MCF 10A (cell line): ENCODE measurements at regions not wholly inside any gene's neighbourhood (a gene's known extent, or its start where the extent isn't known, plus 50 kb on each side); places are given as distances from the start of the nearest gene placed in this dataset.

Source experiments
- BruUV-seq: library from RNA; stranded (reverse); fragments of 400-500 nt; replicated peaks from 2 replicates; lab custom pipeline; 2021; lab: Mats Ljungman, UMichigan
- CTCF ChIA-PET: fragments of 300-600 bp; sonication (Branson Sonifier 250); formaldehyde crosslinking; extraction: SDS; loops from one replicate; lab custom pipeline; 2021; ENCODE audit warnings: antibody characterized with exemption, inconsistent platforms; lab: Yijun Ruan, JAX
- POLR2A ChIA-PET: fragments of 300-600, 350-650 bp; sonication (Branson Sonifier 250); formaldehyde crosslinking; extraction: SDS; loops from one replicate; lab custom pipeline; 2020; ENCODE audit warnings: antibody characterized with exemption, inconsistent platforms; lab: Yijun Ruan, JAX
- DNase-seq: peaks from one replicate; pipeline ENCODE4 v3.0.0-alpha.2; 2018; ENCODE audit not compliant: unreplicated experiment
- H3K27ac Mint-ChIP-seq: one replicate; pipeline ENCODE4 v1.8.0; 2022; ENCODE audit warnings: mild to moderate bottlenecking, low read depth, mixed read lengths; ENCODE audit not compliant: unreplicated experiment
- H3K27me3 Mint-ChIP-seq: one replicate; pipeline ENCODE4 v1.8.0; 2022; ENCODE audit warnings: mixed read lengths; ENCODE audit not compliant: insufficient read depth, unreplicated experiment
- H3K36me3 Mint-ChIP-seq: one replicate; pipeline ENCODE4 v1.8.0; 2022; ENCODE audit warnings: mild to moderate bottlenecking, moderate library complexity, mixed read lengths; ENCODE audit not compliant: insufficient read depth, unreplicated experiment
- H3K4me1 Mint-ChIP-seq: one replicate; pipeline ENCODE4 v1.8.0; 2022; ENCODE audit warnings: mixed read lengths; ENCODE audit not compliant: insufficient read depth, unreplicated experiment
- H3K4me3 Mint-ChIP-seq: one replicate; pipeline ENCODE4 v1.8.0; 2022; ENCODE audit warnings: mild to moderate bottlenecking, moderate library complexity, mixed read lengths; ENCODE audit not compliant: unreplicated experiment
- H3K9me3 Mint-ChIP-seq: one replicate; pipeline ENCODE4 v1.8.0; 2022; ENCODE audit warnings: mixed read lengths; ENCODE audit not compliant: unreplicated experiment
- CTCF ChIP-seq: fragments of 200-600 bp; IDR thresholded peaks from one replicate; pipeline ENCODE4 v1.8.0; 2022; ENCODE audit warnings: antibody characterized with exemption, mild to moderate bottlenecking; ENCODE audit not compliant: unreplicated experiment
- intact Hi-C: fragments of 100-400 bp; cut with micrococcal nuclease; formaldehyde crosslinking; loops from 2 replicates; pipeline ENCODE4 v1.14.1; 2022

GRCh38 chr2:150375333-150375732 lies 112.1 kb downstream of the RND3 start:
- CTCF ChIA-PET, result interaction anchor here (0.6 kb wide), 1 partner anchor 11 kb away, joined by 3 read pairs; no protein-coding TSS in a partner anchor
- no peak overlapping the region for H3K27ac Mint-ChIP-seq
- H3K4me3 Mint-ChIP-seq, result no peak overlapping the region
- H3K27me3 Mint-ChIP-seq, result no peaks in the 10 kb centered on the region
- no peaks in the 10 kb centered on the region for H3K4me1 Mint-ChIP-seq
- no peak for TF ChIP-seq CTCF
- no TSS peak for BruUV-seq
- H3K9me3 Mint-ChIP-seq, result no peaks in the 10 kb centered on the region
- H3K36me3 Mint-ChIP-seq, result no peaks in the 10 kb centered on the region
- intact Hi-C loops, result no loop called here
- no peak for DNase-seq
- POLR2A ChIA-PET, result interaction anchor here (0.5 to 0.7 kb wide), 3 partner anchors 11 to 964 kb away, joined by 3 to 4 read pairs (median 3); no protein-coding TSS in a partner anchor

GRCh38 chr2:150374492-150374891 lies 113.0 kb downstream of the RND3 start:
- no peaks in the 10 kb centered on the region for H3K9me3 Mint-ChIP-seq
- no peak for TF ChIP-seq CTCF
- H3K27ac Mint-ChIP-seq, result no peak overlapping the region
- H3K27me3 Mint-ChIP-seq, result no peaks in the 10 kb centered on the region
- no TSS peak for BruUV-seq
- intact Hi-C loops, result no loop called here
- POLR2A ChIA-PET, result no interaction called here
- no peak for DNase-seq
- no peaks in the 10 kb centered on the region for H3K36me3 Mint-ChIP-seq
- H3K4me1 Mint-ChIP-seq, result no peaks in the 10 kb centered on the region
- no peak overlapping the region for H3K4me3 Mint-ChIP-seq
- CTCF ChIA-PET, result no interaction called here

GRCh38 chr2:150373374-150373773 lies 114.1 kb downstream of the RND3 start:
- intact Hi-C loops, result no loop called here
- Mint-ChIP-seq H3K4me3 (no peak overlapping the region), H3K4me1 (no peaks in the 10 kb centered on the region), H3K27me3 (no peaks in the 10 kb centered on the region), H3K27ac (no peak overlapping the region), H3K9me3 (no peaks in the 10 kb centered on the region), H3K36me3 (no peaks in the 10 kb centered on the region)
- ChIA-PET POLR2A (no interaction called here), CTCF (no interaction called here)
- no peak for DNase-seq
- TF ChIP-seq CTCF, result no peak
- no TSS peak for BruUV-seq

- no peaks in the 10 kb centered on the region for H3K9me3 Mint-ChIP-seq
- peak; percentile 4 for DNase-seq
- intact Hi-C loops, result no loop called here
- no TSS peak for BruUV-seq
- H3K4me1 Mint-ChIP-seq, result no peaks in the 10 kb centered on the region
- no peaks in the 10 kb centered on the region for H3K36me3 Mint-ChIP-seq
- no peak for TF ChIP-seq CTCF
- H3K27ac Mint-ChIP-seq, result no peak overlapping the region
- H3K27me3 Mint-ChIP-seq, result no peaks in the 10 kb centered on the region
- CTCF ChIA-PET, result no interaction called here
- H3K4me3 Mint-ChIP-seq, result no peak overlapping the region
- POLR2A ChIA-PET, result interaction anchor here (0.7 to 2.2 kb wide), 8 partner anchors 13 to 618 kb away, joined by 3 to 9 read pairs (median 4); no protein-coding TSS in a partner anchor
These were observed 116.2 kb downstream of the RND3 start for GRCh38 chr2:150371044-150371818.
